ENCODE measurements at regions not wholly inside any gene's neighbourhood (a gene's known extent, or its start where the extent isn't known, plus 50 kb on each side); places are given as distances from the start of the nearest gene placed in this dataset.
A peak's percentile ranks its signal among the peaks of the same experiment; 100 is the strongest.

DNA sequence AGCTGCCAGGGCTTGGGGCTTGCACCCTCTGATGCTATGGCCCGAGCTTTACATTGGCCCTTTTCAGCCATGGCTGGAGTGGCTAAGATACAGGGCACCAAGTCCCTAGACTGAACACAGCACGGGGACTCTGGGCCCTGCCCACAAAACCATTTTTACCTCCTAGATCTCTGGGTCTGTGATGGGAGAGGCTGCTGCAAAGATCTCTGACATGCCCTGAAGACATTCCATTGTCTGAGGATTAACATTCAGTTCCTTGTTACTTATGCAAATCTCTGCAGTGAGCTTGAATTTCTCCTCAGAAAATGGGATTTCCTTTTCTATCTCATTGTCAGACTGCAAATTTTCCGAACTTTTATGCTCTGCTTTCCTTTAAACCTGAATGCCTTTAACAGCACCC lies 337.0 kb upstream of the SMC2 start:
- no peak for TF ChIP-seq TAF1 (IDR thresholded peaks at IDR 0.05; ENCODE audit: low read depth)
- TF ChIP-seq NFIC (IDR thresholded peaks at IDR 0.05): no peak
- TF ChIP-seq, protein P1, sequence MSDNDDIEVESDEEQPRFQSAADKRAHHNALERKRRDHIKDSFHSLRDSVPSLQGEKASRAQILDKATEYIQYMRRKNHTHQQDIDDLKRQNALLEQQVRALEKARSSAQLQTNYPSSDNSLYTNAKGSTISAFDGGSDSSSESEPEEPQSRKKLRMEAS (IDR thresholded peaks at IDR 0.05): no peak
- TF ChIP-seq TEAD4 (IDR thresholded peaks at IDR 0.05): no peak
- TF ChIP-seq, protein P2, sequence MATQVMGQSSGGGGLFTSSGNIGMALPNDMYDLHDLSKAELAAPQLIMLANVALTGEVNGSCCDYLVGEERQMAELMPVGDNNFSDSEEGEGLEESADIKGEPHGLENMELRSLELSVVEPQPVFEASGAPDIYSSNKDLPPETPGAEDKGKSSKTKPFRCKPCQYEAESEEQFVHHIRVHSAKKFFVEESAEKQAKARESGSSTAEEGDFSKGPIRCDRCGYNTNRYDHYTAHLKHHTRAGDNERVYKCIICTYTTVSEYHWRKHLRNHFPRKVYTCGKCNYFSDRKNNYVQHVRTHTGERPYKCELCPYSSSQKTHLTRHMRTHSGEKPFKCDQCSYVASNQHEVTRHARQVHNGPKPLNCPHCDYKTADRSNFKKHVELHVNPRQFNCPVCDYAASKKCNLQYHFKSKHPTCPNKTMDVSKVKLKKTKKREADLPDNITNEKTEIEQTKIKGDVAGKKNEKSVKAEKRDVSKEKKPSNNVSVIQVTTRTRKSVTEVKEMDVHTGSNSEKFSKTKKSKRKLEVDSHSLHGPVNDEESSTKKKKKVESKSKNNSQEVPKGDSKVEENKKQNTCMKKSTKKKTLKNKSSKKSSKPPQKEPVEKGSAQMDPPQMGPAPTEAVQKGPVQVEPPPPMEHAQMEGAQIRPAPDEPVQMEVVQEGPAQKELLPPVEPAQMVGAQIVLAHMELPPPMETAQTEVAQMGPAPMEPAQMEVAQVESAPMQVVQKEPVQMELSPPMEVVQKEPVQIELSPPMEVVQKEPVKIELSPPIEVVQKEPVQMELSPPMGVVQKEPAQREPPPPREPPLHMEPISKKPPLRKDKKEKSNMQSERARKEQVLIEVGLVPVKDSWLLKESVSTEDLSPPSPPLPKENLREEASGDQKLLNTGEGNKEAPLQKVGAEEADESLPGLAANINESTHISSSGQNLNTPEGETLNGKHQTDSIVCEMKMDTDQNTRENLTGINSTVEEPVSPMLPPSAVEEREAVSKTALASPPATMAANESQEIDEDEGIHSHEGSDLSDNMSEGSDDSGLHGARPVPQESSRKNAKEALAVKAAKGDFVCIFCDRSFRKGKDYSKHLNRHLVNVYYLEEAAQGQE (IDR thresholded peaks at IDR 0.05; ENCODE audit: low read depth): no peak
- no peak for TF ChIP-seq CEBPB (IDR thresholded peaks at IDR 0.05)
- TF ChIP-seq ZBTB7A (IDR thresholded peaks at IDR 0.05; ENCODE audit: low read depth): no peak
- no peak for TF ChIP-seq CREB1 (IDR thresholded peaks at IDR 0.05; ENCODE audit: low read depth)
- no peak for TF ChIP-seq EP300 (IDR thresholded peaks at IDR 0.05; ENCODE audit: borderline replicate concordance)
- TF ChIP-seq YY1 (IDR thresholded peaks at IDR 0.05; ENCODE audit: low read depth): no peak
- TF ChIP-seq TCF12 (IDR thresholded peaks at IDR 0.05; ENCODE audit: low read depth): no peak
- no peak for TF ChIP-seq RAD21 (IDR thresholded peaks at IDR 0.05; ENCODE audit: low read depth)
- TF ChIP-seq EGR1 (IDR thresholded peaks at IDR 0.05): no peak
- no peak for TF ChIP-seq FOXM1 (IDR thresholded peaks at IDR 0.05; ENCODE audit: borderline replicate concordance, low read depth)
- TF ChIP-seq, protein P3, sequence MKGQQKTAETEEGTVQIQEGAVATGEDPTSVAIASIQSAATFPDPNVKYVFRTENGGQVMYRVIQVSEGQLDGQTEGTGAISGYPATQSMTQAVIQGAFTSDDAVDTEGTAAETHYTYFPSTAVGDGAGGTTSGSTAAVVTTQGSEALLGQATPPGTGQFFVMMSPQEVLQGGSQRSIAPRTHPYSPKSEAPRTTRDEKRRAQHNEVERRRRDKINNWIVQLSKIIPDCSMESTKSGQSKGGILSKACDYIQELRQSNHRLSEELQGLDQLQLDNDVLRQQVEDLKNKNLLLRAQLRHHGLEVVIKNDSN (IDR thresholded peaks at IDR 0.05): no peak

DNA sequence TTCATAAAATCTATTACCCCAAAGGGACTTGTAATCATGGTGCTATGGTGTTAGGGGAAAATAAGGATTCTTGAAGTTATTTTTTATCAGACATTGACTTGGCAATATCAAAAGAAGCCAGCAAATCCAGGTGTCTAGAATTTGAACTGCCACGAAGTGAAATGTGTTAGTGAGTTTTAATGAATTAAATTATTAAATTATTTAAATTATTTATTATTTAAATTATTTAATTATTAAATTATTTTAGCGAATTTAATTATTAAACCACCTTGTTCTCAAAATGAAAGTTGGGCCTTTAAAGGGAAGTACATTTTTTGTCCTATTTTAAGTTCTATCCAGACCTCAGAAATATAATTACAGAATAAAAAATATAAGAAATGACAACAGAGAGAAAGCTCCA lies 332.6 kb upstream of the SMC2 start:
- TF ChIP-seq, protein P1 (IDR thresholded peaks at IDR 0.05): no peak
- no peak for TF ChIP-seq ZBTB7A (IDR thresholded peaks at IDR 0.05; ENCODE audit: low read depth)
- no peak for TF ChIP-seq TEAD4 (IDR thresholded peaks at IDR 0.05)
- no peak for TF ChIP-seq EP300 (IDR thresholded peaks at IDR 0.05; ENCODE audit: borderline replicate concordance)
- no peak for TF ChIP-seq FOXM1 (IDR thresholded peaks at IDR 0.05; ENCODE audit: borderline replicate concordance, low read depth)
- no peak for TF ChIP-seq NFIC (IDR thresholded peaks at IDR 0.05)
- TF ChIP-seq, protein P2 (IDR thresholded peaks at IDR 0.05; ENCODE audit: low read depth): no peak
- TF ChIP-seq EGR1 (IDR thresholded peaks at IDR 0.05): no peak
- TF ChIP-seq, protein P3 (IDR thresholded peaks at IDR 0.05): no peak

DNA sequence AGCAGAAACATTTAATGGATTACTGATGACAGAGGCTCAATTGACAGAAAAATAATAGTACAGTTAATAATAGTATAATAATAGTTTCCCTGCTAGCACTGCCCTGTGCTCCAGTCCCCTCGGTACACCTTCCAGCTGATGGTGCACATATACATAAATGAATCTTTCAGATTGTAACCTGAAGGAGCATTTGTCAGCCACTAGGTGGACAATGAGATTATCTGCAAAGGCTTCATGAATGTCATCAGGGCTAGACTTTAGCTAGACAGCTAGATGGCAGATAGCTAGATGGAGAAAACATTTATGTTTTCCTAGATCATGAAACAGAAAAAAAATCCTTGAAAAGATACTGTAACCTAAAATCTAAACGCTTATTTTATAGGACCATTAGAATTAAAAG lies 304.4 kb upstream of the SMC2 start:
- no peak for TF ChIP-seq EGR1 (IDR thresholded peaks at IDR 0.05)
- TF ChIP-seq FOXM1 (IDR thresholded peaks at IDR 0.05; ENCODE audit: borderline replicate concordance, low read depth): no peak
- no peak for TF ChIP-seq ZBTB7A (IDR thresholded peaks at IDR 0.05; ENCODE audit: low read depth)
- TF ChIP-seq, protein P2 (IDR thresholded peaks at IDR 0.05; ENCODE audit: low read depth): no peak
- no peak for TF ChIP-seq CEBPB (IDR thresholded peaks at IDR 0.05)
- TF ChIP-seq TEAD4 (IDR thresholded peaks at IDR 0.05): no peak
- TF ChIP-seq RAD21 (IDR thresholded peaks at IDR 0.05; ENCODE audit: low read depth): peak; percentile 25; the same call in 1 of the 2 replicates

DNA sequence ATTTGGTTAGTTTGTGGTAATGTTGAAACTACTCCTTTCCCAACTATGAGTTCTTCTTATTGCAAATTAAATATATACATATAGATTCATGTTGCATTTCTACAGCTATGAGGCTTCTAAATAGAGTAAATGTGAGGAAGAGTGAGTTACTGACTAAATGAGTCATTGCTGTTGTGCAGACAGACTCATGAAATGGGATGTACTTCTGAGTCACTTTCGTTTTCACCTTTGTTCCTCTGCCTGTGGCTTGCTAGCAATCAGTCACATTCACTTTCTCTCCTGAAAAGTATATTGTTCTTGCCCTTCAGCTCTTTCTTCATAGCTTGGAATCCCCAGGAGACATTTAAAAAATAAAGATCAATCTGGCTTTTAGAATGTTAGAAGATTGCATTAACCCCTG lies 295.5 kb upstream of the SMC2 start:
- TF ChIP-seq, protein P2 (IDR thresholded peaks at IDR 0.05; ENCODE audit: low read depth): no peak
- TF ChIP-seq RAD21 (IDR thresholded peaks at IDR 0.05; ENCODE audit: low read depth) (no peak), ZBTB7A (IDR thresholded peaks at IDR 0.05; ENCODE audit: low read depth) (no peak), EGR1 (IDR thresholded peaks at IDR 0.05) (no peak), NFIC (IDR thresholded peaks at IDR 0.05) (no peak), TAF1 (IDR thresholded peaks at IDR 0.05; ENCODE audit: low read depth) (no peak), FOXM1 (IDR thresholded peaks at IDR 0.05; ENCODE audit: borderline replicate concordance, low read depth) (no peak), CREB1 (IDR thresholded peaks at IDR 0.05; ENCODE audit: low read depth) (no peak), YY1 (IDR thresholded peaks at IDR 0.05; ENCODE audit: low read depth) (no peak), TCF12 (IDR thresholded peaks at IDR 0.05; ENCODE audit: low read depth) (no peak)
- TF ChIP-seq, protein P1 (IDR thresholded peaks at IDR 0.05): no peak
- TF ChIP-seq, protein P3 (IDR thresholded peaks at IDR 0.05): no peak
